K562 (cell line): ENCODE measurements at regions not wholly inside any gene's neighbourhood (a gene's known extent, or its start where the extent isn't known, plus 50 kb on each side); places are given as distances from the start of the nearest gene placed in this dataset.

Source experiments
- ATAC-seq: fragments of 200-7000 bp; cut with Tn5 transposase; 3 replicates; pipeline ENCODE4 v1.9.1; 2020; ENCODE audit warnings: moderate library complexity
- BruUV-seq: library from RNA; stranded (reverse); fragments of 400-500 nt; replicated peaks from 2 replicates; lab custom pipeline; 2021; lab: Mats Ljungman, UMichigan
- CTCF ChIA-PET: fragments of 300-600 bp; formaldehyde crosslinking; extraction: SDS; loops from one replicate; lab custom pipeline; 2021; ENCODE audit warnings: low intra/inter-chr PET ratio; lab: Yijun Ruan, JAX
- POLR2A ChIA-PET: fragments of 300-600, 350-650 bp; sonication (Branson Sonifier 250); formaldehyde crosslinking; extraction: SDS; loops from one replicate; lab custom pipeline; 2021; ENCODE audit warnings: antibody characterized with exemption, inconsistent platforms; lab: Yijun Ruan, JAX
- DNase-seq, 4 experiments: peaks; one replicate each; pipeline versions ENCODE4 v3.0.0 to v3.0.0-alpha.2; 2011 to 2018; ENCODE audit warnings: low spot score in 3 of 4, mixed read lengths in 3 of 4; ENCODE audit errors: extremely low read depth in 1 of 4
- FAIRE-seq: peaks from 2 replicates; lab custom pipeline; 2011; peaks lifted over from hg19 to GRCh38; lab: Jason Lieb, UNC
- H2AFZ ChIP-seq: 2 replicates; pipeline ENCODE4 v1.6.0; 2011; ENCODE audit warnings: low read depth, low read length, control low read depth, inconsistent platforms
- H3K27ac ChIP-seq: fragments of 200-600 bp; 3 replicates; pipeline ENCODE4 v1.8.0; 2011; ENCODE audit warnings: low read depth, mild to moderate bottlenecking, control low read depth, inconsistent platforms, low read length, moderate library complexity, mixed read lengths; ENCODE audit errors: extremely low read depth
- H3K27me3 ChIP-seq, 2 experiments: fragments of 300-600 bp in 1 of 2; 2 replicates in 1 of 2; 3 replicates in 1 of 2; pipeline versions ENCODE4 v1.6.0 to v1.8.0; 2011; ENCODE audit warnings: inconsistent platforms in 2 of 2, low read length in 2 of 2, mild to moderate bottlenecking in 1 of 2, mixed read lengths in 1 of 2, moderate library complexity in 1 of 2; ENCODE audit not compliant: control insufficient read depth in 2 of 2, insufficient read depth in 2 of 2
- H3K36me3 ChIP-seq: fragments of 300-600 bp; 3 replicates; pipeline ENCODE4 v1.8.0; 2011; ENCODE audit warnings: mild to moderate bottlenecking, low read length, inconsistent platforms; ENCODE audit not compliant: control insufficient read depth, insufficient read depth
- H3K4me1 ChIP-seq, 2 experiments: fragments of 200-600 bp in 1 of 2; replicated peaks in 1 of 2; 2 replicates in 1 of 2; 3 replicates in 1 of 2; pipeline versions ENCODE4 v1.5.1 to v1.8.0; 2011; ENCODE audit warnings: inconsistent platforms in 2 of 2, low read length in 2 of 2, mild to moderate bottlenecking in 1 of 2, mixed read lengths in 1 of 2, moderate library complexity in 1 of 2; ENCODE audit not compliant: control insufficient read depth in 2 of 2, insufficient read depth in 2 of 2
- H3K4me2 ChIP-seq: 2 replicates; pipeline ENCODE4 v1.6.1; 2011; ENCODE audit warnings: low read length, control low read depth, inconsistent platforms, mixed read lengths; ENCODE audit not compliant: insufficient read depth
- H3K4me3 ChIP-seq: fragments of 200-600 bp; sonication (generic), shearing (Covaris generic); 2 replicates; pipeline ENCODE4 v1.5.1; 2016; ENCODE audit warnings: control low read depth, inconsistent platforms
- H3K79me2 ChIP-seq: fragments of 200-600 bp; 3 replicates; pipeline ENCODE4 v1.8.0; 2011; ENCODE audit warnings: low read length, inconsistent platforms; ENCODE audit not compliant: control insufficient read depth, insufficient read depth
- H3K9ac ChIP-seq, 2 experiments: 2 replicates each; pipeline versions ENCODE4 v1.6.0 to v1.6.1; 2011; ENCODE audit warnings: low read depth in 2 of 2, low read length in 2 of 2, control low read depth in 1 of 2, inconsistent platforms in 1 of 2, mild to moderate bottlenecking in 1 of 2, mixed read lengths in 1 of 2; ENCODE audit not compliant: insufficient read depth in 1 of 2
- H3K9me1 ChIP-seq: one replicate; pipeline ENCODE4 v1.6.0; 2011; ENCODE audit warnings: inconsistent platforms, mild to moderate bottlenecking, low read length, moderate library complexity; ENCODE audit not compliant: control insufficient read depth, insufficient read depth
- H3K9me3 ChIP-seq: replicated peaks from 2 replicates; pipeline ENCODE4 v1.5.1; 2011; ENCODE audit warnings: low read depth, low read length, inconsistent platforms; ENCODE audit not compliant: control insufficient read depth, insufficient read depth
- H4K20me1 ChIP-seq: replicated peaks from 2 replicates; pipeline ENCODE4 v1.6.1; 2011; ENCODE audit warnings: low read length, inconsistent platforms, mixed read lengths; ENCODE audit not compliant: control insufficient read depth, insufficient read depth
- ARHGAP35 ChIP-seq: fragments of 450-650 bp; IDR thresholded peaks from 2 replicates; pipeline ENCODE4 v1.6.1; 2018; ENCODE audit not compliant: partially characterized antibody
- DPF2 ChIP-seq: fragments of 450-650 bp; IDR thresholded peaks from 2 replicates; pipeline ENCODE4 v1.6.1; 2016
- FOXA3 ChIP-seq, 2 experiments: fragments of 450-650 bp in 1 of 2; sonication (generic) in 1 of 2; formaldehyde crosslinking; IDR thresholded peaks in 1 of 2; conservative IDR thresholded peaks in 1 of 2; 2 replicates each; pipeline versions ENCODE4 v1.4.0 to v1.8.0; 2020 to 2022; ENCODE audit warnings: mild to moderate bottlenecking in 2 of 2, missing genetic modification reagents in 1 of 2
- FOXM1 ChIP-seq, 2 experiments: fragments of 450-650 bp in 1 of 2; sonication (generic) in 1 of 2; formaldehyde crosslinking in 1 of 2; IDR thresholded peaks; 2 replicates each; pipeline versions ENCODE4 v1.6.1 to v1.9.0; 2017 to 2022; ENCODE audit warnings: low read depth in 2 of 2, mild to moderate bottlenecking in 2 of 2, missing genetic modification reagents in 1 of 2, moderate library complexity in 1 of 2
- KLF1 ChIP-seq: fragments of 450-650 bp; IDR thresholded peaks from 2 replicates; pipeline ENCODE4 v1.6.1; 2016; ENCODE audit warnings: missing genetic modification characterization, missing compliant biosample characterization
- L3MBTL2 ChIP-seq: fragments of 450-650 bp; IDR thresholded peaks from 2 replicates; pipeline ENCODE4 v1.6.1; 2016; ENCODE audit warnings: mild to moderate bottlenecking, moderate library complexity
- SAFB ChIP-seq: fragments of 200-400 bp; formaldehyde crosslinking; IDR thresholded peaks from 2 replicates; pipeline ENCODE4 v1.6.1; 2017; ENCODE audit warnings: low read depth, low read length, borderline replicate concordance
- SMARCC2 ChIP-seq: fragments of 450-650 bp; IDR thresholded peaks from 2 replicates; pipeline ENCODE4 v1.6.1; 2017; ENCODE audit warnings: antibody characterized with exemption, moderate library complexity, mild to moderate bottlenecking, low read depth
- ZC3H4 ChIP-seq: sonication (generic); formaldehyde crosslinking; IDR thresholded peaks from 2 replicates; pipeline ENCODE4 v1.9.0; 2021; ENCODE audit warnings: missing genetic modification reagents, borderline replicate concordance
- ZNF143 ChIP-seq: sonication (generic); formaldehyde crosslinking; IDR thresholded peaks from 2 replicates; pipeline ENCODE4 v1.9.0; 2022; ENCODE audit warnings: mild to moderate bottlenecking, missing genetic modification reagents
- ZNF174 ChIP-seq: fragments of 250-450 bp; sonication (Bioruptor Pico); IDR thresholded peaks from 2 replicates; pipeline ENCODE4 v1.4.0; 2020; ENCODE audit warnings: mild to moderate bottlenecking
- ZNF668 ChIP-seq: fragments of 250-450 bp; sonication (Bioruptor Pico); IDR thresholded peaks from 2 replicates; pipeline ENCODE4 v1.8.0; 2022; ENCODE audit warnings: mild to moderate bottlenecking, inconsistent platforms
- ZSCAN32 ChIP-seq: fragments of 450-650 bp; formaldehyde crosslinking; IDR thresholded peaks from 2 replicates; pipeline ENCODE4 v1.4.0; 2020; ENCODE audit warnings: mild to moderate bottlenecking, moderate library complexity
- WGBS: fragments of 100-300 bp; shearing (Covaris generic); methylation state at CpG from one replicate; pipeline ENCODE4 v1.1.6; 2016; ENCODE audit warnings: low coverage, mixed read lengths; ENCODE audit not compliant: insufficient coverage; ENCODE audit errors: missing lambda C conversion rate; 5-methylcytosine and 5-hydroxymethylcytosine counted together
- in situ Hi-C: fragments of 300-500 bp; cut with MboI; formaldehyde crosslinking; loops from 4 replicates; pipeline ENCODE4 v1.15.0; 2018; ENCODE audit warnings: inconsistent platforms, mixed read lengths
- intact Hi-C: fragments of 100-400 bp; cut with micrococcal nuclease; formaldehyde crosslinking; loops from 2 replicates; pipeline ENCODE4 v1.14.2; 2022
- TF ChIP-seq, protein P1 (sequence below): fragments of 450-650 bp; formaldehyde crosslinking; IDR thresholded peaks from 2 replicates; pipeline ENCODE4 v1.4.0; 2020; ENCODE audit warnings: mild to moderate bottlenecking, moderate library complexity
- TF ChIP-seq, protein P2 (sequence below): IDR thresholded peaks from 2 replicates; pipeline ENCODE4 v1.6.1; 2011; ENCODE audit warnings: borderline replicate concordance, low read depth, mild to moderate bottlenecking, moderate library complexity, low read length; ENCODE audit not compliant: insufficient read depth, poor library complexity, severe bottlenecking
- TF ChIP-seq, protein P3 (sequence below): IDR thresholded peaks from 3 replicates; pipeline ENCODE4 v1.6.1; 2011; ENCODE audit warnings: borderline replicate concordance, mild to moderate bottlenecking; ENCODE audit not compliant: insufficient read length, insufficient read depth
- TF ChIP-seq, protein P4 (sequence below), 3 experiments: IDR thresholded peaks in 2 of 3; conservative IDR thresholded peaks in 1 of 3; 2 replicates each; pipeline ENCODE4 v1.5.1; 2011 to 2012; ENCODE audit warnings: low read length in 3 of 3, mild to moderate bottlenecking in 3 of 3, control low read depth in 2 of 3, improper control_type of control experiment in 1 of 3, inconsistent platforms in 1 of 3, low read depth in 1 of 3, mixed read lengths in 1 of 3, moderate library complexity in 1 of 3; ENCODE audit not compliant: insufficient read depth in 2 of 3

DNA sequence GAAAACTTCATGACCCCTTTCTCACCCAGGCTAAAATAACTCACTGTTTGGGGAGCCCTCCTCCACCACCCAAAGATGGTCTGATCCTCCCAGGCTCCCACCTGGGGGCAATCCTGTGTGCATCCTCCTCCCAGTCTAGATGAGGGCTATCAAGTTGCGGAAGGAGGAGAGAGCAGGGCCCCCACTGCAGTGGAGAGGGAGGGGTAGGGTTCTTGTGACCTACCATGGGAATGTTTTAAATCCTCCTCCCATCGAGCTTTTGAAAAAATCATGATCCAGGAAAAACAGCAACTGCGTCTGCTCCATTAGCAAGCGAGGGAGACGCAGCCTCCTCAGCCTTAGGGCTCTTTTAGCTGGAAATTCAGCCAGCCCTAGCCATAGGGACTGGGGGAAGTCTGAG, 80.0 kb downstream of the NAV1 start:
- WGBS, result 53% methylated on average over 5 of the region's 5 CpGs
- CTCF ChIA-PET, result no interaction called here
- FAIRE-seq (no peak), DNase-seq (no peak), ATAC-seq (no peak)
- Histone ChIP-seq H3K4me1 (peaks cover 8% of the 10 kb centered on the region in 2 experiments), H3K79me2 (no peaks in the 10 kb centered on the region), H3K27ac (no peak overlapping the region), H3K4me3 (no peak overlapping the region), H3K9ac (no peak overlapping the region), H3K36me3 (no peaks in the 10 kb centered on the region), H3K9me1 (no peaks in the 10 kb centered on the region), H3K9me3 (no peaks in the 10 kb centered on the region), H3K27me3 (peaks cover 0 to 7% of the 10 kb centered on the region in 2 experiments; a peak in 1 of 5 replicates), H2AFZ (no peak overlapping the region), H4K20me1 (no peaks in the 10 kb centered on the region), H3K4me2 (no peak overlapping the region)
- in situ Hi-C loops (no loop called here), intact Hi-C loops (no loop called here)
- BruUV-seq, result no TSS peak
- POLR2A ChIA-PET, result interaction anchor here (0.7 to 4.2 kb wide), 5 partner anchors 10 to 21 kb away, joined by 3 to 18 read pairs (median 4); no protein-coding TSS in a partner anchor
- TF ChIP-seq ZNF668 (CRISPR knock-in tag), result no peak
- TF ChIP-seq ZSCAN32, result no peak
- TF ChIP-seq L3MBTL2, result no peak
- TF ChIP-seq, protein P1, sequence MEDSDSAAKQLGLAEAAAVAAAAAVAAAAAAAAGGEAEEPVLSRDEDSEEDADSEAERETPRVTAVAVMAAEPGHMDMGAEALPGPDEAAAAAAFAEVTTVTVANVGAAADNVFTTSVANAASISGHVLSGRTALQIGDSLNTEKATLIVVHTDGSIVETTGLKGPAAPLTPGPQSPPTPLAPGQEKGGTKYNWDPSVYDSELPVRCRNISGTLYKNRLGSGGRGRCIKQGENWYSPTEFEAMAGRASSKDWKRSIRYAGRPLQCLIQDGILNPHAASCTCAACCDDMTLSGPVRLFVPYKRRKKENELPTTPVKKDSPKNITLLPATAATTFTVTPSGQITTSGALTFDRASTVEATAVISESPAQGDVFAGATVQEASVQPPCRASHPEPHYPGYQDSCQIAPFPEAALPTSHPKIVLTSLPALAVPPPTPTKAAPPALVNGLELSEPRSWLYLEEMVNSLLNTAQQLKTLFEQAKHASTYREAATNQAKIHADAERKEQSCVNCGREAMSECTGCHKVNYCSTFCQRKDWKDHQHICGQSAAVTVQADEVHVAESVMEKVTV (CRISPR knock-in tag), result no peak
- TF ChIP-seq DPF2, result no peak
- TF ChIP-seq, protein P2, sequence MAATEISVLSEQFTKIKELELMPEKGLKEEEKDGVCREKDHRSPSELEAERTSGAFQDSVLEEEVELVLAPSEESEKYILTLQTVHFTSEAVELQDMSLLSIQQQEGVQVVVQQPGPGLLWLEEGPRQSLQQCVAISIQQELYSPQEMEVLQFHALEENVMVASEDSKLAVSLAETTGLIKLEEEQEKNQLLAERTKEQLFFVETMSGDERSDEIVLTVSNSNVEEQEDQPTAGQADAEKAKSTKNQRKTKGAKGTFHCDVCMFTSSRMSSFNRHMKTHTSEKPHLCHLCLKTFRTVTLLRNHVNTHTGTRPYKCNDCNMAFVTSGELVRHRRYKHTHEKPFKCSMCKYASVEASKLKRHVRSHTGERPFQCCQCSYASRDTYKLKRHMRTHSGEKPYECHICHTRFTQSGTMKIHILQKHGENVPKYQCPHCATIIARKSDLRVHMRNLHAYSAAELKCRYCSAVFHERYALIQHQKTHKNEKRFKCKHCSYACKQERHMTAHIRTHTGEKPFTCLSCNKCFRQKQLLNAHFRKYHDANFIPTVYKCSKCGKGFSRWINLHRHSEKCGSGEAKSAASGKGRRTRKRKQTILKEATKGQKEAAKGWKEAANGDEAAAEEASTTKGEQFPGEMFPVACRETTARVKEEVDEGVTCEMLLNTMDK, result no peak
- no peak for TF ChIP-seq SAFB
- TF ChIP-seq, protein P3, sequence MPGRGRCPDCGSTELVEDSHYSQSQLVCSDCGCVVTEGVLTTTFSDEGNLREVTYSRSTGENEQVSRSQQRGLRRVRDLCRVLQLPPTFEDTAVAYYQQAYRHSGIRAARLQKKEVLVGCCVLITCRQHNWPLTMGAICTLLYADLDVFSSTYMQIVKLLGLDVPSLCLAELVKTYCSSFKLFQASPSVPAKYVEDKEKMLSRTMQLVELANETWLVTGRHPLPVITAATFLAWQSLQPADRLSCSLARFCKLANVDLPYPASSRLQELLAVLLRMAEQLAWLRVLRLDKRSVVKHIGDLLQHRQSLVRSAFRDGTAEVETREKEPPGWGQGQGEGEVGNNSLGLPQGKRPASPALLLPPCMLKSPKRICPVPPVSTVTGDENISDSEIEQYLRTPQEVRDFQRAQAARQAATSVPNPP, result no peak
- TF ChIP-seq FOXA3 (CRISPR knock-in tag; conservative IDR thresholded peaks at IDR 0.05 in 1 of 2, IDR thresholded peaks at IDR 0.05 in 1 of 2), result no peak
- no peak for TF ChIP-seq ZC3H4 (CRISPR knock-in tag)
- no peak for TF ChIP-seq ZNF143 (CRISPR knock-in tag)
- no peak for TF ChIP-seq SMARCC2
- TF ChIP-seq, protein P4, sequence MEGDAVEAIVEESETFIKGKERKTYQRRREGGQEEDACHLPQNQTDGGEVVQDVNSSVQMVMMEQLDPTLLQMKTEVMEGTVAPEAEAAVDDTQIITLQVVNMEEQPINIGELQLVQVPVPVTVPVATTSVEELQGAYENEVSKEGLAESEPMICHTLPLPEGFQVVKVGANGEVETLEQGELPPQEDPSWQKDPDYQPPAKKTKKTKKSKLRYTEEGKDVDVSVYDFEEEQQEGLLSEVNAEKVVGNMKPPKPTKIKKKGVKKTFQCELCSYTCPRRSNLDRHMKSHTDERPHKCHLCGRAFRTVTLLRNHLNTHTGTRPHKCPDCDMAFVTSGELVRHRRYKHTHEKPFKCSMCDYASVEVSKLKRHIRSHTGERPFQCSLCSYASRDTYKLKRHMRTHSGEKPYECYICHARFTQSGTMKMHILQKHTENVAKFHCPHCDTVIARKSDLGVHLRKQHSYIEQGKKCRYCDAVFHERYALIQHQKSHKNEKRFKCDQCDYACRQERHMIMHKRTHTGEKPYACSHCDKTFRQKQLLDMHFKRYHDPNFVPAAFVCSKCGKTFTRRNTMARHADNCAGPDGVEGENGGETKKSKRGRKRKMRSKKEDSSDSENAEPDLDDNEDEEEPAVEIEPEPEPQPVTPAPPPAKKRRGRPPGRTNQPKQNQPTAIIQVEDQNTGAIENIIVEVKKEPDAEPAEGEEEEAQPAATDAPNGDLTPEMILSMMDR (IDR thresholded peaks at IDR 0.05 in 2 of 3, conservative IDR thresholded peaks at IDR 0.05 in 1 of 3; ENCODE audit: insufficient read depth in 2 of 3, low read depth in 1 of 3, low read length in 3 of 3), result no peak
- no peak for TF ChIP-seq KLF1
- TF ChIP-seq FOXM1 (IDR thresholded peaks at IDR 0.05; ENCODE audit: low read depth), result no peak
- no peak for TF ChIP-seq FOXM1 (CRISPR knock-in tag; IDR thresholded peaks at IDR 0.05; ENCODE audit: low read depth)
- TF ChIP-seq ZNF174 (CRISPR knock-in tag), result no peak
- TF ChIP-seq ARHGAP35, result no peak
